RWPE1 (cell line): ENCODE measurements at regions not wholly inside any gene's neighbourhood (a gene's known extent, or its start where the extent isn't known, plus 50 kb on each side); places are given as distances from the start of the nearest gene placed in this dataset.
A peak's percentile ranks its signal among the peaks of the same experiment; 100 is the strongest.

Experiments
- CTCF ChIA-PET: fragments of 350-600 bp; sonication (Branson Sonifier 250); formaldehyde crosslinking; extraction: SDS; loops from one replicate; lab custom pipeline; 2021; lab: Yijun Ruan, JAX
- POLR2A ChIA-PET: fragments of 400-600 bp; formaldehyde crosslinking; extraction: SDS; loops from one replicate; lab custom pipeline; 2020; ENCODE audit warnings: antibody characterized with exemption; ENCODE audit not compliant: low non-redundant PET; lab: Yijun Ruan, JAX
- DNase-seq: peaks from one replicate; pipeline ENCODE4 v3.0.0; 2012; ENCODE audit warnings: low spot score
- H3K27ac ChIP-seq: fragments of 450-650 bp; 2 replicates; pipeline ENCODE4 v1.5.1; 2017
- TF ChIP-seq, protein P1 (sequence below): fragments of 450-650 bp; conservative IDR thresholded peaks from 2 replicates; pipeline ENCODE4 v1.5.1; 2017; ENCODE audit warnings: low read depth, mild to moderate bottlenecking

DNA sequence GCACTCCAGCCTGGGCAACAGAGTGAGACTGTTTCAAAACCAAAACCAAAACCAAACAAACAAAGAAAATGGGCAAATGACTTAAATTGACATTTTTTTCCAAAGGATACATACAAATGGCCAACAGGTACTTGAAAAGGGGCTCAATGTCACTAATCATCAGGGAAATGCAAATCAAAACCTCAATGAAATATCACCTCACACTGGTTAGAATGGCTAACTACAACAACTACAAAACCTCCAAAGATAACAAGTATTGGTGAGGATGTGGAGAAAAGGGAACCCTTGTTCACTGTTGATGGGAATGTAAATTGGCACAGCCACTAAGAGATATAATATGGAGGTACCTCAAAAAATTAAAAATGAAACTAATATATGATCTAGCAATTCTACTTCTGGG, 213.2 kb upstream of the HS6ST1 start:
- H3K27ac ChIP-seq: no peak overlapping the region
- CTCF ChIA-PET: interaction anchor here (0.6 kb wide), 1 partner anchor 223 kb away, joined by 3 read pairs; no protein-coding TSS in a partner anchor
- DNase-seq: no peak
- TF ChIP-seq, protein P1, sequence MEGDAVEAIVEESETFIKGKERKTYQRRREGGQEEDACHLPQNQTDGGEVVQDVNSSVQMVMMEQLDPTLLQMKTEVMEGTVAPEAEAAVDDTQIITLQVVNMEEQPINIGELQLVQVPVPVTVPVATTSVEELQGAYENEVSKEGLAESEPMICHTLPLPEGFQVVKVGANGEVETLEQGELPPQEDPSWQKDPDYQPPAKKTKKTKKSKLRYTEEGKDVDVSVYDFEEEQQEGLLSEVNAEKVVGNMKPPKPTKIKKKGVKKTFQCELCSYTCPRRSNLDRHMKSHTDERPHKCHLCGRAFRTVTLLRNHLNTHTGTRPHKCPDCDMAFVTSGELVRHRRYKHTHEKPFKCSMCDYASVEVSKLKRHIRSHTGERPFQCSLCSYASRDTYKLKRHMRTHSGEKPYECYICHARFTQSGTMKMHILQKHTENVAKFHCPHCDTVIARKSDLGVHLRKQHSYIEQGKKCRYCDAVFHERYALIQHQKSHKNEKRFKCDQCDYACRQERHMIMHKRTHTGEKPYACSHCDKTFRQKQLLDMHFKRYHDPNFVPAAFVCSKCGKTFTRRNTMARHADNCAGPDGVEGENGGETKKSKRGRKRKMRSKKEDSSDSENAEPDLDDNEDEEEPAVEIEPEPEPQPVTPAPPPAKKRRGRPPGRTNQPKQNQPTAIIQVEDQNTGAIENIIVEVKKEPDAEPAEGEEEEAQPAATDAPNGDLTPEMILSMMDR: no peak
- POLR2A ChIA-PET: no interaction called here

DNA sequence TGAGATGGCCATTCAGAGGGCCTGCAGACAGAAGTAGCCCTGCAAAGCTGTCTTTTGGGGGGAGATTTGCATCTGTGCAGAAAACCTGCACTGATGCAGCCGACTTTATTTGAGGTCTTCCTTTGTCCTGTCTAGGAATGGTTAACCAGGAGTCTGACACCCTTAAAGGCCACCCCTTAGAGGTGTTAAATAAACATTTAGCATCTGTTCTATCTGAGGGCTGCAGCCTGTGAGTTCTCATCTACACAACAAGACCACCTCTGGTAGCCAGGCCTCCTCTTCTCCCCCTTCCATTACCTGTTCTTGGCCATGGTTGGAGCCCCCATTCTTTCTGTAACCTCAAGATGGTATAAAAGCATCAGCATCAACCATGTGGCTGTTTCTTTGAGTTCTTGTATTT, 214.4 kb upstream of the HS6ST1 start:
- DNase-seq: no peak
- H3K27ac ChIP-seq: no peak overlapping the region
- ChIA-PET CTCF (interaction anchor here (0.5 kb wide), 1 partner anchor 619 kb away, joined by 5 read pairs; no protein-coding TSS in a partner anchor), POLR2A (no interaction called here)
- TF ChIP-seq, protein P1: no peak

DNA sequence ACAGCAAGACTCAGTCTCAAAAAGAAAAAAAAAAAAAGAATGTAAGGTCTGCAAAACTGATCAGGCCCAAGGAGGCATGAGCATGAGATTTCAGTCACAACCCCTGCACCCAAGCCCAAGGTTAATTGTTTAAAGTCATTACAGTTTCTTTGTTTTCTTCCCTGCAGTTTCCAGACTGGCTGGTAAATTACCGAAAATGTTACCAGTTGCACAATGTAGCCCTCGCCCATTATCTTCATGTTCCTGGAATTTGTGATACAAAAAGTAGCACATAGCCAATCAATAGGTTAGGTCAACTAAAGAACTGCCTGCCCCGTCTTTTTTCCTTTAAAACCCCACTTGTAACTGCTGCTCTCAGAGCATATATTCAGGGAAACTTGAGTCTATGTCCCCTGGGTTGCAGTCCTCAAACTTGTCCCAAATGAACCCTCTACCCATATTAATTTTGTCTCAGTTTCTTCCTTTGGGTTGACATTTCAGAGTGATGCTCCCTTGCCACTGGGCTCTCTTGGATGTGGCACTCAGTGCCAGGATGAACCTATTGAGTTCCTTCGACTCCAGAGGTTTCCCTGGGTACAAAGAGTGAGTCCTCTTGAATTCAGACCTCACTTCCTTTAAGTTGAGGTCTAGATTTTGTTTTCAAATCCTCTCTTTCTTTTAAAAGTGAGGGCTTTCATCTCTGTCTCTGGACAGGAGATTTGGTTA, 216.2 kb upstream of the HS6ST1 start:
- POLR2A ChIA-PET: no interaction called here
- TF ChIP-seq, protein P1: no peak
- no peak overlapping the region for H3K27ac ChIP-seq
- CTCF ChIA-PET: no interaction called here
- DNase-seq: no peak

DNA sequence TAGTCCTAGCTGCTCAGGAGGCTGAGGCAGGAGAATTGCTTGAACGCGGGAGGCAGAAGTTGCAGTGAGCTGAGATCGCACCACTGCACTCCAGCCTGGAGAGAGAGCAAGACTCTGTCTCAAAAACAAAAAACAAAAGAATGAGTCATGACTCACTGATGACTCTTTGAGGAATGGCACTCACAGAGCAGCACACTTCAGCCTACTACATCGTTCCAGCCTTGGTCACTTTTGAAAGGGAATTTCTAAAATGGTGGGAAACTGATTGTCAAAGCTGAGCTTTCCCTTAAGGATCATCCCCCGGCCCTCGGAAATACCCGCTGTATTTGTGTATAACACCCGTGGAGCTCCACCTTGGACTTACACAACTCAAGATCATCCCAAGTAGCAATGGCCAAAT, 217.3 kb upstream of the HS6ST1 start:
- TF ChIP-seq, protein P1: no peak
- no peak overlapping the region for H3K27ac ChIP-seq
- peak; percentile 53 for DNase-seq
- ChIA-PET CTCF (no interaction called here), POLR2A (no interaction called here)

DNA sequence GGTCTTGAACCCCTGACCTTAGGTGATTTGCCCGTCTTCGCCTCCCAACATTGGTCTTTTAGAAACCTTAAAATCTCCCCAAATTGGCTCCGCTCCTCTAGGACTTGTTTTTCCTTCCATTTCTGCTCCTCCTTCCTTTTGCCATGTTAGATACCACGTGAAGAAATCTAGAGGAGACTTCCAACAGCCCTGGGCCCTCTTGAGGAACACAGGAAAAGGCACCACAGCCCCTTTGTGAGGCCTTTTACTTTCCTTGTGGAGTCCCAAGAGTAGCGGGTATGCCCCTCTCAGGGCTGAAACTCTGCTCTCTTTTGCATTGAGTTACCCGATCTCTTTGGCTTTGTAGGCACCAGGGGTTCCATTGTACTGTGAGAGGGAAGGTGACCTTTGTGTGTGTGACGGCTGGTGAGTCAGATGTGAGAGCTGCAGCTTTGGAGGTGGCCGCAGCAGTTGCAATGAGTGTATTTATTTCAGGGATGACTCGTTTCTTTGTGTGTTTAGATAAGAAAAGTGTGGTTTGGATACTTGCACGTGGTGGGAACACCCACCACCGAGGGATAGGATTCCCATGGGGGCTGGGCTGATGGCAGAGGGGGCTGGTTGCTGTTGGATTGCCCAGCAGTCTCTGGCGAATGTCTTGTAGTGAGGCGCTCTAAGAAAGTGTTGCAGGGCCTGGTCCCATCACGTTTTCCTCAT, 218.4 kb upstream of the HS6ST1 start:
- ChIA-PET POLR2A (no interaction called here), CTCF (no interaction called here)
- TF ChIP-seq, protein P1: no peak
- DNase-seq: peak; percentile 11
- H3K27ac ChIP-seq: no peak overlapping the region

DNA sequence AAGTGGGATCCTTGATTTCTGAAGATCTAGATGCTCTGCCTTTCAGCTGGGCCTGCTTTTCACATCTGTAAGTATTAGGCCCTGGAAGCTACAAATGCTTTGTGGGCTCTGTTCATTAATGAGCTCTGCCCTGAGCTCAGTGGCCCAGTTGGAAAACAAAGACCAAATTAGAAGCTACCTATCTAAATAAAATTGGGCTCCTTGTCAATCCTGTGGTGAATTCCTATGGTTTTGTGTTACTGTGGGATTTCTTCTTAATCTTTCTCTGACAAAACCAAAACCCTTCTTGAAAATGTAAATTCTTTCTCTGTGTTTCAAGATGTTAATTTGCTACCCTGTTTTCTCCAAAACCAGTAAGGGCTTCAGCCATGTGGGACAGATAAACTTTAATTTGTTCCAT, 219.0 kb upstream of the HS6ST1 start:
- no peak for DNase-seq
- TF ChIP-seq, protein P1: no peak
- POLR2A ChIA-PET: no interaction called here
- CTCF ChIA-PET: no interaction called here
- no peak overlapping the region for H3K27ac ChIP-seq
